ENCODE measurements at regions not wholly inside any gene's neighbourhood (a gene's known extent, or its start where the extent isn't known, plus 50 kb on each side); places are given as distances from the start of the nearest gene placed in this dataset.

- DNase-seq = no peak
Measured at GRCh38 chr6:90928051-90928450, 341.2 kb upstream of the MAP3K7 start.

GRCh38 chr6:90925726-90926125 lies 338.9 kb upstream of the MAP3K7 start:
- no peak for DNase-seq

DNA sequence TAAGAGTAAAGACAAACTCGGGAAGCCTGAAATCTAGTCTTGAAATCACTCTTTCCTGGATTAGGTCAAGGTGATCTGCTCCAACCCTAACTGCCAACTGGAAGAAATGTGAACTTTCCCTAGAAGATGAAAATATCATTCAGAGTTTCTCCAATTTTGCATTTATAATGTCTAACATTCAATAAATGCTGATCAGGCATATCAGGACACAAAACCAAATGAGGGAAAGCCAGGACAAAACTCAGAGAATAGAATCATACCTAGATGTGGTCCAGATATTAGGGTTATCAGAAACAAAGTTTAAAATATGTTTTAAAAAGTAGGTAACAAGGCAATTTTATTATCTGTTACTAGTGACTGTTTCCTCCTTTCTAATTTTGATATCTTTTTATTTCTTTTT lies 335.5 kb upstream of the MAP3K7 start:
- DNase-seq = no peak

DNA sequence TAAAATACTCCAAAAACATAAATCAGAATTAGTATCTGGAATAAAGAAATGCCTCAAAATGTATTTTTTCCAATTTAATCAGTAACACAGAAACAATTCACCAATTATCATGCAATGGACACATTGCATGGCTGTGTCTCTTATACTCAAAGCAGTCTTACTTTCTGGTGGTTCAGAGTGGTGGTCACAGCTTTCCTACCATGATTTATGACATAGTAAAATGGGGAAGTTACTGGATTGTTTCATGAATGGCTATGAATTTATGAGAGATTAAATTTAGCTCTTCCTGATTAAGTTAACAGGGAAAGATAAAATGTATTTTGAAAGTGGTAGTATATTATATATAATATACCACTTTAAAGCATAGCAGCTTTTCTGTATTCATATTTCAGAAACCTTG lies 331.5 kb upstream of the MAP3K7 start:
- DNase-seq = no peak

- DNase-seq = no peak
Measured at GRCh38 chr6:90917376-90917775, 330.5 kb upstream of the MAP3K7 start.

GRCh38 chr6:90916968-90917367 lies 330.1 kb upstream of the MAP3K7 start:
- no peak for DNase-seq

DNA sequence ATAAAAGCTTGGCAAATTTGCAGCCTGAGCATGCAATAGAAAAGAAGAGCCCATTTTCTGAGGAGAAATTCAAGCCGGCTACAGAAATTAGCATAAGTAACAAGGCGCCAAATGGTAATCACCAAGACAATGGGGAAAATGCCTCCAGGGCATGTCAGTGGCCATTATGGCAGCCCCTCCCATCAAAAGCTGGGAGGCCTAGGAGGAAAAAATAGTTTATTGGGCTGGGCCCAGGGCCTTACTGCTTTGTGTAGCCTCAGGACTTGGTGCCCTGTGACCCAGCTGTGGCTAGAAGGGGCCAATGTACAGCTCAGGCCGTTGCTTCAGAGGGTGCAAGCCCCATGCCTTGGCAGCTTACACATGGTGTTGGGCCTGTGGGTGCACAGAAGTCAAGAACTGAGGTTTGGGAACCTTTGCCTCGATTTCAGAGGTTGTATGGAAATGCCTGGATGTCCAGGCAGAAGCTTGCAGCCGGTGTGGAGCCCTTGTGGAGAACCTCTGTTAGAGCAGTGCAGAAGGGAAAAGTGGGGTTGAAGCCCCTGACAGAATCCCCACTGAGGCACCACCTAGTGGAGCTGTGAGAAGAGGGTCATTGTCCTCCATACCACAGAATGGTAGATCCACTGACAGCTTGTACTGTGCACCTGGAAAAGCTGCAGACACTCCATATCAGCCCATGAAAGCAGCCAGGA lies 328.5 kb upstream of the MAP3K7 start:
- DNase-seq = no peak

DNA sequence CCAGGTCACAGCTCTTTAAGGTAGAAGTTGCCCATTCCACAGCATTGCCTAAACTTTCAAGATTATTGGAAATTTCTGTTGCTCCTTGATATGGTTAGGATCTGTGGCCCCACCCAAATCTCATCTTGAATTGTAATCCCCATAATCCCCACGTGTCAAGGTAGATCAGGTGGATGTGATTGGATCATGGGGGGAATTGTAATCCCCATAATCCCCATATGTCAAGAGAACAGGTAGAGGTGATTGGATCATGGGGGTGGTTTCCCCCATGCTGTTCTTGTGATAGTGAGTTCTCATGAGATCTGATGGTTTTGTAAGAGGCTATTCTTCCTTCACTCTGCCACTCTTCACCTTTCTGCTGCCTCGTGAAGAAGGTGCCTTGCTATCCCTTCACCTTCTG lies 327.4 kb upstream of the MAP3K7 start:
- DNase-seq = peak in 1 of 2 experiments; percentile 69

DNA sequence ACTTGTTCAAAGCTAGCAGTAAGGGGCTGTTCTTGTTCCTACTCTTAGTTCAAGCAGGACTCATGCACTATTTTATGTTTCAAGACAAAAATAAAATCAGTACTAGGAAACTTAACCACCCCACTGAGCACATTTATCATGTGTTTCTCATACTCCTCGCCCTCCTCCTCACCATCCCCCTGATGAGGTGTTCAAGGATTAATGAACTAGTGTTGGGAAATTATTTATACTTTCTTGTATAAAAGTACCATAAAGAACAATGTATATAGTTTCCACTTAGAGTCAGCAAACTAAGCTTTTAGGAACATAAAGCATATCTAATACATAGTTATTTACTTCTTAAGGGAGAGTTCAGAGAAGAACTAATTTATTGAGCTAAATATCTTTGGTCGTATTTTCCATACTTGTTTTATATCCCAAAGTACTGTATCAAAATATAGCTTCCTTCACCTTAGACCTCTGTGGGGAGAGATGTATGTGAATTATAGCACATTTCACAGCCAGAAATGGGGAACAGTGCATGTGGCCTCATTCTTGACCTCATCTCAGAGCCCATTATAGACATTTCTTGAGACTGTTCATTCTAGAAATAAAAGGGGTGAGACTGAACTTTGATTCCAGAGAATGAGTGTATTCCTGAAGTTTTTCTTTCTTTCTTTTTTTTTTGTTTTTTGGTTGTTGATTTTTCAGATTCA lies 326.5 kb upstream of the MAP3K7 start:
- DNase-seq = no peak

- DNase-seq = no peak
Measured at GRCh38 chr6:90911642-90912041, 324.8 kb upstream of the MAP3K7 start.

- no peak for DNase-seq
Measured at GRCh38 chr6:90910893-90911292, 324.0 kb upstream of the MAP3K7 start.

GRCh38 chr6:90907931-90908655 lies 321.2 kb upstream of the MAP3K7 start:
- no peak for DNase-seq

DNA sequence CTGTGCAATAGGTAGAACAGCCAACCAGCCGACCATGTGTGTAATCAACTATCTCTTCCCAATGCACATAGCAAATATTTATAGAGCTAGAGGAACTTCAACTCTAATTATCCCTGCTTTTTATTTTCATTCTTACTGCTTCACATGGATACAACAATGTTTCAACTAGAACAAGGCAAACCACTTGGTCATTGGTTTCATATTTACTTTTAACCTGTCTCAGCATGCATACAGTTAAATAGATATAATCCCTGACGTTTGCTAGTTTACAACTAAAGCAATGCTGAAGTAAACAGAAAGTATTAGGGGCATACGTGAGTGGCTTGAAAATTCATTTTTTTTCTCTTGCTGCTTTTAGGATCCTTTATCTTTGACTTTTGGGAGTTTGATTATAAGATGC lies 318.5 kb upstream of the MAP3K7 start:
- DNase-seq = no peak

- DNase-seq = no peak
Measured at GRCh38 chr6:90900034-90900433, 313.2 kb upstream of the MAP3K7 start.

GRCh38 chr6:90898763-90899162 lies 311.9 kb upstream of the MAP3K7 start:
- DNase-seq = peak in 1 of 2 experiments; percentile 6

GRCh38 chr6:90896075-90896547 lies 309.2 kb upstream of the MAP3K7 start:
- DNase-seq = peak in 1 of 2 experiments; percentile 47

- DNase-seq = no peak
Measured at GRCh38 chr6:90895299-90896074, 308.6 kb upstream of the MAP3K7 start.

- DNase-seq = peak in 1 of 2 experiments; percentile 12
Measured at GRCh38 chr6:90894285-90895130, 307.6 kb upstream of the MAP3K7 start.

- DNase-seq = no peak
Measured at GRCh38 chr6:90893400-90893799, 306.5 kb upstream of the MAP3K7 start.

- peak; percentile 74 to 78 for DNase-seq
Measured at GRCh38 chr6:90892271-90892670, 305.4 kb upstream of the MAP3K7 start.

DNA sequence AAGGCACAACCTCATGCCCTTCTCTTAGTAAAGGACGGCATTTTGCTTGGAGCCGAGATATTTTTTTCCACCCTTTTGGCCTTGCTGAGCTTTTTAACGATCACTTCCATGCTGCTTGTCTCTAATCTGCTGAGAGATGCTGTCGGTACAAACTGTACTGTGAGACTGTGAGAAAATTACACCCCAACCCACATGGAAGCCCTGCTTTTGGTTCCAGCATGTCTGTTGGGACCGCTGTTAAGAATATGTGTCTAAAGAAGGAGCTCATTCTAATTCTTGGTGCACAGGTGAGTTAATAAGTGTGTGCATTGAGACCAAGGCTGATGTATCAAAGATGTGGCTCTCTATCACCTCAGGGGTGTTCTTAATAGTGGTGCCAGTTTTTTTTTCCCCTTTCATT lies 304.5 kb upstream of the MAP3K7 start:
- no peak for DNase-seq
